ENCODE measurements at regions not wholly inside any gene's neighbourhood (a gene's known extent, or its start where the extent isn't known, plus 50 kb on each side); places are given as distances from the start of the nearest gene placed in this dataset.
A peak's percentile ranks its signal among the peaks of the same experiment; 100 is the strongest.
"Not testable (repeated sequence)": the region's sequence is repeated elsewhere in the genome, so short reads cannot be mapped to it uniquely, and the experiment has no call there.

DNA sequence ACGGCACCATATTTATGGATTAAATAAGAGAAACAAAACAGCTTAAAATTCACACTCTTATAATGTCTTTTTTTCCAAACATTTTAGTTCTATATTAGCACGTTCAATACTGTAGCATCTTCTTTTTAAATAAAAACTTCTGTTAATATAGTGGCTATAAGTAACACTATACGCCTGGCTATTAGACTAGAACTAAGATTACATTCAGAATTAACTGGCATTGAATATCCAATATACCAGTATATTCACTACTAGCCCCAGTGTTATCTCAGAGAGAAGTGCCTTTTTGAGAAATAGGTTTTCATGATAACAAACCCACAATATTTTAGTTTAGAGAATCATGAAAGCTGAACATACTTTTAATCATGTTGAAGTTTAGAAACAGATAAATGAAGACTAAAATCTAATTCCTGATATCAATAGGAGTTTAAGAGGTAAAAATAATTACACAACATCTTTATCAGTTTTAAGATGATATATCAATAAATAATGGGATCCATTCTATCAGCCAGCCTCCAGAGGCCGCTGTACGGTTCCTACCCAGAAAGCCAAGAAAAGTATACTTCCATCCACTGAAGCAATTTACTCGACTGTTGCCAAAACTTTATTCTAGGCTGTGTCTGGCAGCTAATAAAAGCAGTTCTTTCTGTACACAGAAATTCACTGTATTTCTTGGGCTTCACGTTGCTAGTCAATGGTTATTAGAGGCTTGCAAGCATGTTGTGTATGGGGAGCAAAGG lies 1113.4 kb upstream of the MIR17HG start:
- no peak for DNase-seq

DNA sequence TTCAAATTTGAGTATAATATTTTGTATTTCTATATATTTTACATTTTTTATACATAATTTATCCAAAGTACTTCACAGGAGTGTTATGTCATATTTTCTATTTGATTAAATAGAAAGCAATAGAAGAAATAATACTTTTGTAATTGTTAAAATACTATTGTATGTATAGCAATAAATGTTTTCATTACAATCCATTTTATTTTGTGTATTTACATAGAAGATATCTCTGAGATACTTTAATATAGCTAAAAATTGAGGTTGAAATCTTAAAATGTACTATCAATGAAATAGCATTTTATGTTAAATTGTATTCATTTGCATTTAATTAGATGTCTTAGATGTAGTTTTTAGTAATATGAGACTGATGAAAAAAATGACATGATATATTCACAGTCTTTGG lies 1109.6 kb upstream of the MIR17HG start:
- DNase-seq, result no peak

DNA sequence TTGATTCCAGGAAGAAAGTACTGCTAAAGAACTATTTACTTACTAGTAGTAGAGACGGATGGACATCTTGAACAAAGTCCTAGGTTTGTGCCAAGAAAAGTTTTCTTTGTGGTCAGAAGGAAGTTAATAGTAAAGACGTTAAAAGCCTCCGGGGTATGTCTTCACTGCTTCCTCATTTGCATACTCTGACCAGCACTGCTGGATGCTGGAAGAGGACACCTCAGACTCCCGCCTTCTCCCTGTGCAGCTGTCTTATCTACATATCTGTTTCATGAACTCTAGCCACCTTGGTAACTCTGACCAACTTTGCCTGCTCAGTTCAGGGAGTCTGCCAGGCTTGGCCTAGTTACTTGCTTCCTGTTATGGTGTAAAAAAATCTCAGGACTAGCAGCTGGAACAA lies 1109.1 kb upstream of the MIR17HG start:
- peak; percentile 12 for DNase-seq

- DNase-seq, result no peak
Observed at GRCh38 chr13:90239130-90239529, 1108.4 kb upstream of the MIR17HG start.

DNA sequence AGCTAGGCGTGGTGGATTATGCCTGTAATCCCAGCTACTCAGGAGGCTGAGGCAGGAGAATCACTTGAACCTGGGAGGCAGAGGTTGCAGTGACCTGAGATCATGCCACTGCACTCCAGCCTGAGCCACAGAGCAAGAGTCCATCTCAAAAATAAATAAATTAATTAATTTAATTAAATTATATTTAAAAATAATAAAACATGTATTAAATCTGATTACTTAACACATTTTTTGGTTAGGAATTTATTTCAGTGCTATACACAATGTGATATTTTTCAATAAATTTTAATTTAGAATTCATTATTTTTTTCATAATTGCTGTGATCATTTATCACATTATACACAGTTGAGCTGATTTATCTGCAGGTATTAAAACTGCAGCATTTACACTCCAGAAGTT lies 1101.5 kb upstream of the MIR17HG start:
- no peak for DNase-seq

- DNase-seq, result no peak
Observed at GRCh38 chr13:90246687-90247345, 1100.7 kb upstream of the MIR17HG start.

DNA sequence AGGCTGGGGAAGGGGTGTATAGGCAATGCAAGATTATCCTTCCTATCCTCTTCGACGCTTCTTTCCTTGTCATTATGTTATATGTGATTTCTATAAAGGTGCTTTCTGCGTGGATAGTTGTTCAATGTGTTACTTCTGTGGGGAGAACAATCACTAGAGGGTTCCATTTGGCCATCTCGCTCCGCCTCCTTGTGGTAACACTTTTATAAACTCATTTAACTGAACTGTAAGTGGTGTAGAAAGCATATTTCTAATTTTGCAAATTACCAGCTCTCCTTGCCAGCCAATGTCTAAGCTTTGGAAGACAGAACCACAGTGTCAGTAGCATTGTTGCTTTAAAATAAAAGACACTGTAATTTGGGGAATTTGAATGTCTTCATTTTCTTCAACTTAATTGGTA lies 1093.7 kb upstream of the MIR17HG start:
- DNase-seq, result no peak

DNA sequence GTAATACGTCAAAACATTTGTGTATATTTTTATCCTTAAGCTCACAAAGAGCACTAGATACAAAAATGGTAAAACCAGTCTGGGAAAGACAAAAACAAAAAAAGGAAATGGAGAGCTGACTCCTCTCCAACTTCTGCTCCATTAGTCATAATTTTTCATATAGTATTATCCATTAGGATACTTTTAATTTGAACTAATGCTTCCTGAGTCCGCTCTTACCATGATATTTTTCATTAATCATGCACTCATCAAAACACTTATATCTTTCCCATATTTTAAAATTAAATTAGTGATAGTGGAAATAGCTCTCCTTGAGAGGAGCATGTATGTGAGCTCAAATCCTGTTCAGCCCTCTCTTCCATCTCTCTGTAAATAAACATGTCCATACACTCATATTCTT lies 1093.0 kb upstream of the MIR17HG start:
- no peak for DNase-seq

DNA sequence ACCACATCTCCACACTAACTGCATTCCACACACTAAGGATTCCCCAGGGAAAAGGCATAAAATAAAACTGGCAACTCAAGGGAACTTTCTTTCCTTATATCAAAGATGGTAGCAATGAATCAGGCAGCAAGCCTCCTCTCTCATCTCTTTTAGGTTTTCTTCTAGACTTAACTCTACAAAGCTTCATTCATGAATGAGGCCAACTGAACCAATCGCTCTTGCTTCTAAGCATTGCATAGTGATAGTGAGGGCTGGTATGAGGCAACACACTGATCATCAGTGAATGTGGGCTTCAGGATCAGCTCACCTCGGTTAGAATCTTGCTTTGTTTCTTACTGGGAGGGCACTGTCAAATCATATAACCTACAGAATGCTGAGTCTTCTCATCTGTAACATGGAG lies 1090.7 kb upstream of the MIR17HG start:
- no peak for DNase-seq

GRCh38 chr13:90258129-90258528 lies 1089.4 kb upstream of the MIR17HG start:
- no peak for DNase-seq

DNA sequence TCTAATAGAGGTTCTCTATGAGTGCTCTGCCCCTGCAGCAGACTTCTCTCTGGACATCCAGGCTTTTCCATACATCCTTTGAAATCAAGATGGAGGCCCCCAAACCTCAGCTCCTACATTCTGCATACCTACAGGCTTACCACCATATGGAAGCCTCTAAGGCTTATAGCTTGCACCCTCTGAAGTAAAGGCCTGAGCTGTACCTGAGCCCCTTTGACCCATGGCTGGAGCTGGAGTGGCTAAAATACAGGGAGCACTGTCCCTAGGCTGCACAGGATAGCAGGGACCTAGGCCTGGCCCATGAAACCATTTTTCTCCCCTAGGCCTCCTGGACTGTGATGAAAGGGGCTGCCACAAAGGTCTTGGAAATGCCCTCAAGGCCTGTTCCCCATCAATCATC lies 1086.1 kb upstream of the MIR17HG start:
- DNase-seq, result no peak

DNA sequence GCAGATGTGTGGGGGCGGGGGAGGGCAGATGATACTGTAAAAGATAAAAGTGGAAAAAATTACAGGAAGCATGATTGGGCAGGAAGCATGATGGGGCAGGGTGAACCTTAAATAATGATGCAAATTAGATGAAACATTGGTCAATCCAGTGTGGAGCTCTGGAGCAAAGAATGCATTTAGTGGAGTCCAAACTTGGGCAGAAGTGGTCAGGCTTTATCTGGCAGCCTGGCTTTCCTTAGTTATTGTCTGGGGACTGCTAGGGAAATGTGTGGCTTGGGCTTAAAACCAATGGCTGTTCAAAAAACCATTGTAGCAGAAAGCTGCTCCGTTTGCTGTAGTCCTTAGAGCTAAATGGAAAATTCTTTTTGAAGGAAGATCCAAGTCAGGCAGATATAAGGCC lies 1077.3 kb upstream of the MIR17HG start:
- DNase-seq, result no peak

DNA sequence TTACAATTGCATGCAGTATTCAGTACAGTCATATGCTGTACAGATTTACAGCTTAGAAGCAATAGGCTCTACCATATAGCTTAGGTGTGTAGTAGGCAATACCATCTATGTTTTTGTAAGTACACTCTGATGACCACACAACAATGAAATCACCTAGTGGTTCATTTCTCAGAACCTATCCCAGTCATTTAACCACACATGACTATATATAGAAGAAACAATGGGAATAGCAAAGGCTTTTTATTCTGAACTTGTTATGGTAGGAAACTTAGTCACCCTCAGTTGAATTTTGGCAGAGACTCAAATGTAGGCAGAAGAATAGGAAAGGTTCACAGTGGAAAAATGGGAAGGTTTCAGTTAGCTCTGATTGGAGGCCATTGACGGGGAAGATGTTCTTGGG lies 1075.1 kb upstream of the MIR17HG start:
- DNase-seq, result no peak

DNA sequence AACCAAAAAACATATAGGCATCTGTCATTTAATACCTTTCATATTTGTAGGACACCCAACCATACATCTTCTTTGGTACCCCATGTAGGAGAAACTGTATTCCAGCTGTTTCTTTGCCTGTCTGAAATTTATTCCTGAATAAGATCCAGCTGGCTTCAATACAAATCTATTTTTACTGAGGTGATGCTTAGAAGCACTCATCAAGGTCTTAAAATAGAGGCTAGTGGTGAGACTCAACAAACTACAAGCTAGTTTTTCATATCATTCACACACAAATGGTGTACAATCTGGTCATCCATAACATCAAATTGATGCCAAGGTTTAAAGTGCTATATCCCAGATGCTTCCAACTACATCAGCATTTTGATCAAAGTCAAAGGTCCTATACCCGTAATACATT lies 1071.3 kb upstream of the MIR17HG start:
- DNase-seq, result no peak

DNA sequence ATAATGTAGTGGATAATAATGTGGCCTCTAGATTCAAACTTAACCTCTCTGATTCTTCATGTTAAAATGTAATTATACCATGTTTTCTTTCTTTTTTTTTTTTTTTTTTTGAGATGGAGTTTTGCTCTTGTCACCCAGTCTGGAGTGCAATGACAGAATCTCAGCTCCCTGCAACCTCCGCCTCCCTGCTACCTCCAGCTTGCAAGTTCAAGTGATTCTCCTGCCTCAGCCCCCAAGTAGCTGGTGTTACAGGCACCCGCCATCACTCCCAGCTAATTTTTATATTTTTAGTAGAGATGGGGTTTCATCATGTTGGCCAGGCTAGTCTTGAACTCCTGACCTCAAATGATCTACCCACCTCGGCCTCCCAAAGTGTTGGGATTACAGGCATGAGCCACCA lies 1069.3 kb upstream of the MIR17HG start:
- DNase-seq, result not testable (repeated sequence)

DNA sequence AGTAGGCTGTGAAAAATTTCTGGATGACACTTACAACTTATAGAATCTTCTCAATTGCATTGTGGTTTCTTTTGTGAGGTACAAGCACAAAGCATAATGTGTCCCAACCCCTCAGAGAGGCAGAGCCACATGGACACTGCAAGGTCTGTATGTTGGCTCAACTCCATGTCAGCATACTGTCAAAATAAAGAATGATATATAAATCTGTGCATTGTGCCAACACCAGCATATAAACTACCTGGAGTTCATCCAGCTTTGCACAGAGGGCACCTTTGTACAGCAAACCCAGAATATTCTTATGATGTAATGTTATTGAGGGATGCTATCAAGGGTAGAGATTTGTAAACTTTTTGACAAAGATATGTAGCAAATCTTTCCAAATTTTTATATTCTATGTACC lies 1065.8 kb upstream of the MIR17HG start:
- no peak for DNase-seq

DNA sequence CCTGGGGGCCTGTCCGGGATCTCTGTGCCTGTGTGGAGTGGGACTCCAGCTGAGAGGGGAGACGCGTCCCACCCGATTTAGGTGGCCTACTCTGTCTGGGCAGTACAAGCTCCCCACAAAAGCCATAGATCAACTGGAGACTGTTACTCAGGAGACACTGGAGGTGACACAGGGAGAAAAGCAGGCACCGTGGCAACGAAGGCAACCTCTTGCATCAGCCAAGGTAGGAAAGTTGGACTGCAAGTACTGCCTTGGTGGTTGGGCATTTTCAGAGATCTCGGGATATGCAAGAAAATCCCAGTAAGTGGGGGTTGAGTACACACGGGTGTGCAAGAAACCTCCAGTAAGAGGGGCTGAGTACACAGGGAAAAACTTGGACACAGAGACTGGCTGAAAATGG lies 1060.0 kb upstream of the MIR17HG start:
- DNase-seq, result no peak

GRCh38 chr13:90293793-90294361 lies 1053.6 kb upstream of the MIR17HG start:
- no peak for DNase-seq

GRCh38 chr13:90299238-90299637 lies 1048.2 kb upstream of the MIR17HG start:
- DNase-seq, result no peak

GRCh38 chr13:90300015-90300414 lies 1047.5 kb upstream of the MIR17HG start:
- no peak for DNase-seq

DNA sequence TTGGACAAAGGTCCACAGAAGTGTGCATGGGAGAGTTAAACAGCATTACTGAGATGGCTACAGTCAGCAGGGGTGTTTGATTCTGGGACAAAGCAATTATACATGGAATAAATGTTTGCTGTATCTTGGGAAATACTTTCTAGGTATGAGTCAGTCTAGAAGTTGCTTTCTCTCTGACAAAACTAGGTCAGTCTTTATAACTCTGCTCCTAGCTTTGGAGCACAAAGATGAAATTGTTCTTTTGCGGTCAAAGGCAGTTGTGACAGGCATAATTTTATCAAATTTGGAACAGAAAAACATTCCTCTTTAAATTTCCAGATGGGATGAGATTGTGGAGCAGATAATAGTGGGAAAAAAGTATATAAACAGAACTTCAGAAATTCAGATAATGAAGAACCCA lies 1045.4 kb upstream of the MIR17HG start:
- DNase-seq, result no peak

DNA sequence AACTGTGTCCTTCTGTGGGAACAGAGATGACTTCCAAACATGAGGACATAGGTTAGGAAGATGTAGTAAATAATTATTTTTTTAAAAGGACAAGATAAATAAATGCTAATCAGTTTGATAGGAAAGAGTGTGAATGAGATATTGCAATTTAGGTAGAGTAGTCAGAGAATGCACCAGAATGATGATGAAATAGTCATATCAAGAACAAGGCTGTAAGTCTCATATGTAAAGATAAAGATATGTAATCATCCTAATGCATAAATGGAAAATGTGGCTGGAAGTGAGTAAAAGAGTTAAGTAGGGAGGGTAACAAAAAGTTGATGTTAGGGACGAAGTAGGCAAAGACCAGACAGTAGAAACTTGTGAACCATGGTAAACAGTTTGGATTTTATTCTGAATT lies 1041.7 kb upstream of the MIR17HG start:
- DNase-seq, result no peak

DNA sequence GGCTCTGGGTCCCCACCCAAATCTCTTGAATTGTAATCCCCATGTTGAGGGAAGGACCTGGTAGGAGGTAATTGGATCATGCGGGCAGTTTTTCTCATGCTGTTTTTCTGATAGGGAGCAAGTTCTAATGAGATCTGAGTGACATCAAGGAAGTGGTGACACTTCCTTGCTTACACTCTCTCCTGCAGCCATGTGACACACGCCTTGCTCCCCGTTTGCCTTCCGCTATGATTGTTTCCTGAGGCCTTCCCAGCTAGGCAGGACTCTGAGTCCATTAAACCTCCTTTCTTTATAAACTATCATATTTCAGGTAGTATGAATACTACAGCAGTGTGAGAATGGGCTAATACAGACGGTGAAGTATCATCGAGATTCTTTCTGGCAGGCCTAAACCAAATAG lies 1040.4 kb upstream of the MIR17HG start:
- DNase-seq, result no peak

DNA sequence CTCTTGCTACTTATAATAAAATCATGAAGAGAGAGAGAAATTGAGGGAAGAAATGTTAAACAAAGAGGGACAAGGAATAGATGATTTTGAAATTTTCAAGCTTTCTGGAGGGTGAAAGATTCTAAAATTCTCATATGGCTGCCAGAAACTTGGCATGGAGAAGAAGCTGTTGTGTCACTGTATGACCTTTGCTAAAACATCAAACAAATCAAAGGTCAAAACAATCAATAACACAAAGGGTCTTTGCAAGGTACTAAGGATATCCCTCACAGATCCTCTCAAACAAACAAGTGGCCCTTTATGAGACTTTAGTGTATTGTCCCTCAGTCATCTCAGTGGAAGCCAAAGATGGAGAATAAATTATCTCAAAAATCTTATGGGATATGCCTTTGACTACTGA lies 1039.2 kb upstream of the MIR17HG start:
- no peak for DNase-seq

DNA sequence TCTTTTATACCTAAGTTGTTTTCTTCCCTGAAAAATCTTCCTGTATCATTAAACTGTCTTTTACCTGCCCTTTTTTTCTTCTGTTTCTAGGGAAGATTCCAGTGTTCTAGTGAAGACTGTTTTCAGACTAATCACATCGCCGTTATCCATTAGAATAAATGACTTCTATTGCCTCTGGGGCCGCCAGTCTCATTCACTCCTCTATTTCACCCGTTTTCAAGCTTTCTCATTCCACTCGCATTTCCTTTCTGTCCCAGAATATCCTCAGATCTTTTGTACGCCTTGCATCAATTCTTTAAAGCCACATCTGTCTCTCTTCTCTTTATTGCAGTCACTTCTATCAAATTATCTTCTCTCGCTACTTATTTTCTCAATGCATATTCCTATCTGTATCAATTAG lies 1035.6 kb upstream of the MIR17HG start:
- DNase-seq, result no peak
